ENCODE measurements at regions not wholly inside any gene's neighbourhood (a gene's known extent, or its start where the extent isn't known, plus 50 kb on each side); places are given as distances from the start of the nearest gene placed in this dataset.

GRCh38 chr9:110081395-110081794, 126.6 kb downstream of the C9orf152 start:
- no peaks in the 10 kb centered on the region for H3K36me3 Mint-ChIP-seq (ENCODE audit: insufficient read depth, unreplicated experiment)
- intact Hi-C loops (cut with micrococcal nuclease; ENCODE audit: unreplicated experiment) = no loop called here
- H3K27me3 Mint-ChIP-seq (ENCODE audit: unreplicated experiment) = no peaks in the 10 kb centered on the region
- TF ChIP-seq CTCF (IDR thresholded peaks at IDR 0.05; ENCODE audit: unreplicated experiment) = no peak
- CTCF ChIA-PET = no interaction called here
- no peak for DNase-seq
- no peak overlapping the region for H3K27ac Mint-ChIP-seq (ENCODE audit: unreplicated experiment)
- no peaks in the 10 kb centered on the region for H3K9me3 Mint-ChIP-seq (ENCODE audit: low read depth, unreplicated experiment)
- no TSS peak for BruUV-seq (replicated peaks)
- H3K4me3 Mint-ChIP-seq (ENCODE audit: low read depth, unreplicated experiment) = no peak overlapping the region
- H3K4me1 Mint-ChIP-seq (ENCODE audit: low read depth, unreplicated experiment) = peaks cover 6% of the 10 kb centered on the region

GRCh38 chr9:110083866-110084265, 124.1 kb downstream of the C9orf152 start:
- CTCF ChIA-PET = no interaction called here
- Mint-ChIP-seq H3K4me1 (ENCODE audit: low read depth, unreplicated experiment) (peaks cover 19% of the 10 kb centered on the region), H3K4me3 (ENCODE audit: low read depth, unreplicated experiment) (no peak overlapping the region), H3K27me3 (ENCODE audit: unreplicated experiment) (no peaks in the 10 kb centered on the region), H3K36me3 (ENCODE audit: insufficient read depth, unreplicated experiment) (no peaks in the 10 kb centered on the region), H3K9me3 (ENCODE audit: low read depth, unreplicated experiment) (no peaks in the 10 kb centered on the region), H3K27ac (ENCODE audit: unreplicated experiment) (no peak overlapping the region)
- no peak for TF ChIP-seq CTCF (IDR thresholded peaks at IDR 0.05; ENCODE audit: unreplicated experiment)
- DNase-seq = no peak
- BruUV-seq (replicated peaks) = no TSS peak
- intact Hi-C loops (cut with micrococcal nuclease; ENCODE audit: unreplicated experiment) = no loop called here

GRCh38 chr9:110086537-110086936, 121.4 kb downstream of the C9orf152 start:
- no TSS peak for BruUV-seq (replicated peaks)
- Mint-ChIP-seq H3K9me3 (ENCODE audit: low read depth, unreplicated experiment) (no peaks in the 10 kb centered on the region), H3K4me1 (ENCODE audit: low read depth, unreplicated experiment) (peaks cover 32% of the 10 kb centered on the region)

GRCh38 chr9:110087605-110088004, 120.4 kb downstream of the C9orf152 start:
- H3K4me1 Mint-ChIP-seq (ENCODE audit: low read depth, unreplicated experiment) = peaks cover 28% of the 10 kb centered on the region
- no peak overlapping the region for H3K27ac Mint-ChIP-seq (ENCODE audit: unreplicated experiment)
- BruUV-seq (replicated peaks) = no TSS peak
- CTCF ChIA-PET = no interaction called here
- no peak for DNase-seq
- intact Hi-C loops (cut with micrococcal nuclease; ENCODE audit: unreplicated experiment) = no loop called here
- TF ChIP-seq CTCF (IDR thresholded peaks at IDR 0.05; ENCODE audit: unreplicated experiment) = no peak
- no peaks in the 10 kb centered on the region for H3K9me3 Mint-ChIP-seq (ENCODE audit: low read depth, unreplicated experiment)
- H3K36me3 Mint-ChIP-seq (ENCODE audit: insufficient read depth, unreplicated experiment) = no peaks in the 10 kb centered on the region
- H3K27me3 Mint-ChIP-seq (ENCODE audit: unreplicated experiment) = no peaks in the 10 kb centered on the region
- no peak overlapping the region for H3K4me3 Mint-ChIP-seq (ENCODE audit: low read depth, unreplicated experiment)

More at GRCh38 chr9:110086537-110086936, 121.4 kb downstream of the C9orf152 start:
- CTCF ChIA-PET = no interaction called here
- intact Hi-C loops (cut with micrococcal nuclease; ENCODE audit: unreplicated experiment) = no loop called here
- Mint-ChIP-seq H3K27ac (ENCODE audit: unreplicated experiment) (no peak overlapping the region), H3K36me3 (ENCODE audit: insufficient read depth, unreplicated experiment) (no peaks in the 10 kb centered on the region), H3K4me3 (ENCODE audit: low read depth, unreplicated experiment) (no peak overlapping the region), H3K27me3 (ENCODE audit: unreplicated experiment) (no peaks in the 10 kb centered on the region)
- no peak for DNase-seq
- no peak for TF ChIP-seq CTCF (IDR thresholded peaks at IDR 0.05; ENCODE audit: unreplicated experiment)
